HepG2 (cell line): ENCODE measurements at regions not wholly inside any gene's neighbourhood (a gene's known extent, or its start where the extent isn't known, plus 50 kb on each side); places are given as distances from the start of the nearest gene placed in this dataset.

Experiments used
- ESRRA ChIP-seq: sonication (generic); formaldehyde crosslinking; IDR thresholded peaks from 2 replicates; pipeline ENCODE4 v1.5.1; 2020; ENCODE audit warnings: mild to moderate bottlenecking, low read depth, missing genetic modification reagents
- FOXK2 ChIP-seq: fragments of 450-650 bp; IDR thresholded peaks from 2 replicates; pipeline ENCODE4 v1.6.1; 2016
- ISL2 ChIP-seq: sonication (generic); formaldehyde crosslinking; IDR thresholded peaks from 2 replicates; pipeline ENCODE4 v1.5.0; 2020; ENCODE audit warnings: missing genetic modification reagents
- NR2F6 ChIP-seq, 2 experiments: IDR thresholded peaks; 2 replicates each; pipeline ENCODE4 v1.6.1; 2016; ENCODE audit warnings: antibody characterized with exemption in 1 of 2, mild to moderate bottlenecking in 1 of 2
- SP140L ChIP-seq: sonication (generic); formaldehyde crosslinking; IDR thresholded peaks from 2 replicates; pipeline ENCODE4 v1.4.0; 2020; ENCODE audit warnings: missing genetic modification reagents, borderline replicate concordance
- TGIF2 ChIP-seq: IDR thresholded peaks from 2 replicates; pipeline ENCODE4 v1.6.1; 2016; ENCODE audit warnings: control low read depth, missing compliant biosample characterization
- ZNF891 ChIP-seq: sonication (generic); formaldehyde crosslinking; IDR thresholded peaks from 2 replicates; pipeline ENCODE4 v1.5.0; 2020; ENCODE audit warnings: mild to moderate bottlenecking, missing genetic modification reagents
- TF ChIP-seq, protein P1 (sequence below): sonication (generic); formaldehyde crosslinking; IDR thresholded peaks from 2 replicates; pipeline ENCODE4 v1.4.0; 2020; ENCODE audit warnings: mild to moderate bottlenecking, missing genetic modification reagents, borderline replicate concordance
- TF ChIP-seq, protein P2 (sequence below): sonication (generic); formaldehyde crosslinking; IDR thresholded peaks from 2 replicates; pipeline ENCODE4 v1.5.1; 2020; ENCODE audit warnings: missing genetic modification reagents, mild to moderate bottlenecking, borderline replicate concordance
- TF ChIP-seq, protein P3 (sequence below): fragments of 450-650 bp; IDR thresholded peaks from 2 replicates; pipeline ENCODE4 v1.6.1; 2017
- TF ChIP-seq, protein P4 (sequence below): sonication (generic); formaldehyde crosslinking; IDR thresholded peaks from 2 replicates; pipeline ENCODE4 v1.4.0; 2020; ENCODE audit warnings: mild to moderate bottlenecking, missing genetic modification reagents
- TF ChIP-seq, protein P5 (sequence below): sonication (generic); formaldehyde crosslinking; IDR thresholded peaks from 2 replicates; pipeline ENCODE4 v1.8.1; 2022; ENCODE audit warnings: mild to moderate bottlenecking, missing genetic modification reagents

DNA sequence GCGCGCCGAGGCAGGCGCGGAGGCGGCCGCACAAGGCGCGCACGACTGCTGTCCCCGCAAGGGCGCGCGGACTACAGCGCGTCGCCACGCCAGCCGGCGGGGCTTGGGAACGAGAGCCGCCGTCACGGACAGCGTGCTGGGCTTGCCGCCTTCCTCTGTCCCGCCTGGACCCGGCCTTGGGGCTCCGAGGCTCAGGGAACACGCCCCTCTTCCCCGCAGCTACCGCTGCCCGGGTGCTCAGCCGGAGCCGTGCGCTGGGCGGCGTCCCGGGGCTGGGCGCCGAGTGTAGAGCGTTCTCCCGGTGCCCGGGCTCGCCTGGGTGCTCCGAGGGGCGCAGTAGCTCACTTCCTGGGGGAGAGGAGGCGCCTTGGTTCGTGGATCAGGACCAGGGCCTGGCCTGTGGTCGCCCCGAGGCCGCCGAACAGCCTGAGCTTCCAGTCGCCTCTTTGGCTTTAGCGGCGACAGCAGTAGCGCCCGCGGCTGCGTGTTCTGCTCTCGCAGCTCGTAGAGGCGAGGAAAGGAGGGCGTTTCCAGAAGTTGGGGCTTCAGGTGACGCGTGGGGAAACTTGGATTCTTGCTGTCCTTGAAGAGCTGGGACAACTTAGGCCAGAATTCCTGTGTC, 226.7 kb upstream of the C2CD4B start (continued):
- TF ChIP-seq, protein P1, sequence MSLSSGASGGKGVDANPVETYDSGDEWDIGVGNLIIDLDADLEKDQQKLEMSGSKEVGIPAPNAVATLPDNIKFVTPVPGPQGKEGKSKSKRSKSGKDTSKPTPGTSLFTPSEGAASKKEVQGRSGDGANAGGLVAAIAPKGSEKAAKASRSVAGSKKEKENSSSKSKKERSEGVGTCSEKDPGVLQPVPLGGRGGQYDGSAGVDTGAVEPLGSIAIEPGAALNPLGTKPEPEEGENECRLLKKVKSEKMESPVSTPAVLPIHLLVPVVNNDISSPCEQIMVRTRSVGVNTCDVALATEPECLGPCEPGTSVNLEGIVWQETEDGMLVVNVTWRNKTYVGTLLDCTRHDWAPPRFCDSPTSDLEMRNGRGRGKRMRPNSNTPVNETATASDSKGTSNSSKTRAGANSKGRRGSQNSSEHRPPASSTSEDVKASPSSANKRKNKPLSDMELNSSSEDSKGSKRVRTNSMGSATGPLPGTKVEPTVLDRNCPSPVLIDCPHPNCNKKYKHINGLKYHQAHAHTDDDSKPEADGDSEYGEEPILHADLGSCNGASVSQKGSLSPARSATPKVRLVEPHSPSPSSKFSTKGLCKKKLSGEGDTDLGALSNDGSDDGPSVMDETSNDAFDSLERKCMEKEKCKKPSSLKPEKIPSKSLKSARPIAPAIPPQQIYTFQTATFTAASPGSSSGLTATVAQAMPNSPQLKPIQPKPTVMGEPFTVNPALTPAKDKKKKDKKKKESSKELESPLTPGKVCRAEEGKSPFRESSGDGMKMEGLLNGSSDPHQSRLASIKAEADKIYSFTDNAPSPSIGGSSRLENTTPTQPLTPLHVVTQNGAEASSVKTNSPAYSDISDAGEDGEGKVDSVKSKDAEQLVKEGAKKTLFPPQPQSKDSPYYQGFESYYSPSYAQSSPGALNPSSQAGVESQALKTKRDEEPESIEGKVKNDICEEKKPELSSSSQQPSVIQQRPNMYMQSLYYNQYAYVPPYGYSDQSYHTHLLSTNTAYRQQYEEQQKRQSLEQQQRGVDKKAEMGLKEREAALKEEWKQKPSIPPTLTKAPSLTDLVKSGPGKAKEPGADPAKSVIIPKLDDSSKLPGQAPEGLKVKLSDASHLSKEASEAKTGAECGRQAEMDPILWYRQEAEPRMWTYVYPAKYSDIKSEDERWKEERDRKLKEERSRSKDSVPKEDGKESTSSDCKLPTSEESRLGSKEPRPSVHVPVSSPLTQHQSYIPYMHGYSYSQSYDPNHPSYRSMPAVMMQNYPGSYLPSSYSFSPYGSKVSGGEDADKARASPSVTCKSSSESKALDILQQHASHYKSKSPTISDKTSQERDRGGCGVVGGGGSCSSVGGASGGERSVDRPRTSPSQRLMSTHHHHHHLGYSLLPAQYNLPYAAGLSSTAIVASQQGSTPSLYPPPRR (CRISPR knock-in tag), result no peak
- no peak; the same call in 1 of the 2 replicates for TF ChIP-seq ESRRA (CRISPR knock-in tag)
- TF ChIP-seq, protein P2, sequence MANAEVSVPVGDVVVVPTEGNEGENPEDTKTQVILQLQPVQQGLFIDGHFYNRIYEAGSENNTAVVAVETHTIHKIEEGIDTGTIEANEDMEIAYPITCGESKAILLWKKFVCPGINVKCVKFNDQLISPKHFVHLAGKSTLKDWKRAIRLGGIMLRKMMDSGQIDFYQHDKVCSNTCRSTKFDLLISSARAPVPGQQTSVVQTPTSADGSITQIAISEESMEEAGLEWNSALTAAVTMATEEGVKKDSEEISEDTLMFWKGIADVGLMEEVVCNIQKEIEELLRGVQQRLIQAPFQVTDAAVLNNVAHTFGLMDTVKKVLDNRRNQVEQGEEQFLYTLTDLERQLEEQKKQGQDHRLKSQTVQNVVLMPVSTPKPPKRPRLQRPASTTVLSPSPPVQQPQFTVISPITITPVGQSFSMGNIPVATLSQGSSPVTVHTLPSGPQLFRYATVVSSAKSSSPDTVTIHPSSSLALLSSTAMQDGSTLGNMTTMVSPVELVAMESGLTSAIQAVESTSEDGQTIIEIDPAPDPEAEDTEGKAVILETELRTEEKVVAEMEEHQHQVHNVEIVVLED (CRISPR knock-in tag), result no peak; the same call in 1 of the 2 replicates
- no peak for TF ChIP-seq TGIF2 (CRISPR knock-in tag)
- TF ChIP-seq FOXK2, result no peak
- TF ChIP-seq ISL2 (CRISPR knock-in tag), result peak; percentile 55; the same call in 1 of the 2 replicates
- TF ChIP-seq, protein P3, sequence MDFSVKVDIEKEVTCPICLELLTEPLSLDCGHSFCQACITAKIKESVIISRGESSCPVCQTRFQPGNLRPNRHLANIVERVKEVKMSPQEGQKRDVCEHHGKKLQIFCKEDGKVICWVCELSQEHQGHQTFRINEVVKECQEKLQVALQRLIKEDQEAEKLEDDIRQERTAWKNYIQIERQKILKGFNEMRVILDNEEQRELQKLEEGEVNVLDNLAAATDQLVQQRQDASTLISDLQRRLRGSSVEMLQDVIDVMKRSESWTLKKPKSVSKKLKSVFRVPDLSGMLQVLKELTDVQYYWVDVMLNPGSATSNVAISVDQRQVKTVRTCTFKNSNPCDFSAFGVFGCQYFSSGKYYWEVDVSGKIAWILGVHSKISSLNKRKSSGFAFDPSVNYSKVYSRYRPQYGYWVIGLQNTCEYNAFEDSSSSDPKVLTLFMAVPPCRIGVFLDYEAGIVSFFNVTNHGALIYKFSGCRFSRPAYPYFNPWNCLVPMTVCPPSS, result no peak
- TF ChIP-seq, protein P4, sequence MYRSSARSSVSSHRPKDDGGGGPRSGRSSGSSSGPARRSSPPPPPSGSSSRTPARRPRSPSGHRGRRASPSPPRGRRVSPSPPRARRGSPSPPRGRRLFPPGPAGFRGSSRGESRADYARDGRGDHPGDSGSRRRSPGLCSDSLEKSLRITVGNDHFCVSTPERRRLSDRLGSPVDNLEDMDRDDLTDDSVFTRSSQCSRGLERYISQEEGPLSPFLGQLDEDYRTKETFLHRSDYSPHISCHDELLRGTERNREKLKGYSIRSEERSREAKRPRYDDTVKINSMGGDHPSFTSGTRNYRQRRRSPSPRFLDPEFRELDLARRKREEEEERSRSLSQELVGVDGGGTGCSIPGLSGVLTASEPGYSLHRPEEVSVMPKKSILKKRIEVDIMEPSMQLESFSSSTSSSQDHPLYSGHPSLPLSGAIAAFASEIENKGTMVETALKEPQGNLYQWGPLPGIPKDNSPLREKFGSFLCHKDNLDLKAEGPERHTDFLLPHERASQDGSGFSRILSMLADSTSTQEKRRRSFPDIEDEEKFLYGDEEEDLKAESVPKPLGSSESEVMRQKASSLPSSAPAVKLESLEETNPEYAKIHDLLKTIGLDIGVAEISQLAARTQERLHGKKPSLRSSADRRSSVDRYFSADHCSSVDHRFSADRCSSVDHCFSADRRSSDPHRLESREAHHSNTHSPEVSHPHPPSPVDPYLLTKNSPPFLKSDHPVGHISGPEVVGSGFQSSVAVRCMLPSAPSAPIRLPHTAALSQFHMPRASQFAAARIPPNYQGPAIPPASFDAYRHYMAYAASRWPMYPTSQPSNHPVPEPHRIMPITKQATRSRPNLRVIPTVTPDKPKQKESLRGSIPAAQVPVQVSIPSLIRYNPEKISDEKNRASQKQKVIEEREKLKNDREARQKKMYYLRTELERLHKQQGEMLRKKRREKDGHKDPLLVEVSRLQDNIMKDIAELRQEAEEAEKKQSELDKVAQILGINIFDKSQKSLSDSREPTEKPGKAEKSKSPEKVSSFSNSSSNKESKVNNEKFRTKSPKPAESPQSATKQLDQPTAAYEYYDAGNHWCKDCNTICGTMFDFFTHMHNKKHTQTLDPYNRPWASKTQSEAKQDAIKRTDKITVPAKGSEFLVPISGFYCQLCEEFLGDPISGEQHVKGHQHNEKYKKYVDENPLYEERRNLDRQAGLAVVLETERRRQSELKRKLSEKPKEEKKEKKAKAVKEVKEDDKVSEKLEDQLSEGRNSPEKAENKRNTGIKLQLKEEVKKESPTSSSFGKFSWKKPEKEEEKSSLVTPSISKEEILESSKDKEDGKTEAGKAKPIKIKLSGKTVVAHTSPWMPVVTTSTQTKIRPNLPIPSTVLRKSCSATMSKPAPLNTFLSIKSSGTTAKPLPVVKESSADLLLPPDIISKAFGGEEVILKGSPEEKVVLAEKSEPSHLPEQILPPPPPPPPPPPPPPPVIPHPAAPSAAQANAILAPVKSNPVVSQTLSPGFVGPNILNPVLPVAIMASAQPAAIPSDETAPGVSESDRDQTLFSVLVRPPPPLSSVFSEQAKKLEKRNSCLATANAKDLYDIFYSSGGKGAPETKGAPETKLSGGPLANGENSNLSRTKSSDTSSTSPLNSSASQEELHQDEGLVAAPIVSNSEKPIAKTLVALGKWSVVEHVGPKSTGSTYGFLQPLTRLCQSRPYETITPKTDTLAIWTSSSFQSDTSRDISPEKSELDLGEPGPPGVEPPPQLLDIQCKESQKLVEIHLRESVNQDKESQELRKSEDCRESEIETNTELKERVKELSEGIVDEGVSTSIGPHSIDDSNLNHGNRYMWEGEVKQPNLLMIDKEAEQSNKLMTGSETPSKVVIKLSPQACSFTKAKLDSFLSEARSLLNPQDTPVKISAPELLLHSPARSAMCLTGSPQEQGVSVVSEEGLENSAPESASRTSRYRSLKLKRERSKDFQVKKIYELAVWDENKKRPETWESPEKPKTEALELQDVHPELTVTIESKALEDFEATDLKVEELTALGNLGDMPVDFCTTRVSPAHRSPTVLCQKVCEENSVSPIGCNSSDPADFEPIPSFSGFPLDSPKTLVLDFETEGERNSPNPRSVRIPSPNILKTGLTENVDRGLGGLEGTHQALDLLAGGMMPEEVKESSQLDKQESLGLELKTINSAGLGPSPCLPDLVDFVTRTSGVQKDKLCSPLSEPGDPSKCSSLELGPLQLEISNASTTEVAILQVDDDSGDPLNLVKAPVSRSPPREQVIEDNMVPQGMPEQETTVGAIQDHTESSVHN (CRISPR knock-in tag), result no peak
- no peak for TF ChIP-seq SP140L
- TF ChIP-seq NR2F6 (IDR thresholded peaks at IDR 0.05), result no peak
- TF ChIP-seq NR2F6 (CRISPR knock-in tag; IDR thresholded peaks at IDR 0.05), result peak; percentile 6; the same call in 1 of the 2 replicates
- TF ChIP-seq ZNF891, result peak; percentile 54; the same call in 1 of the 2 replicates
- TF ChIP-seq, protein P5, sequence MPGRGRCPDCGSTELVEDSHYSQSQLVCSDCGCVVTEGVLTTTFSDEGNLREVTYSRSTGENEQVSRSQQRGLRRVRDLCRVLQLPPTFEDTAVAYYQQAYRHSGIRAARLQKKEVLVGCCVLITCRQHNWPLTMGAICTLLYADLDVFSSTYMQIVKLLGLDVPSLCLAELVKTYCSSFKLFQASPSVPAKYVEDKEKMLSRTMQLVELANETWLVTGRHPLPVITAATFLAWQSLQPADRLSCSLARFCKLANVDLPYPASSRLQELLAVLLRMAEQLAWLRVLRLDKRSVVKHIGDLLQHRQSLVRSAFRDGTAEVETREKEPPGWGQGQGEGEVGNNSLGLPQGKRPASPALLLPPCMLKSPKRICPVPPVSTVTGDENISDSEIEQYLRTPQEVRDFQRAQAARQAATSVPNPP (CRISPR knock-in tag), result no peak
